Stimulated activated CD4-positive, alpha-beta T cell treated with anti-CD3 and anti-CD28 coated beads, Interleukin-4, amount 100 ng/mL, for 24 hours (primary cell): ENCODE measurements at regions not wholly inside any gene's neighbourhood (a gene's known extent, or its start where the extent isn't known, plus 50 kb on each side); places are given as distances from the start of the nearest gene placed in this dataset.
"Not testable (repeated sequence)": the region's sequence is repeated elsewhere in the genome, so short reads cannot be mapped to it uniquely, and the experiment has no call there.

Experiments
- DNase-seq: peaks from one replicate; pipeline ENCODE4 v3.0.0-alpha.2; 2020

GRCh38 chr6:40881501-40881900 is 157.5 kb downstream of the UNC5CL start:
- no peak for DNase-seq

GRCh38 chr6:40880906-40881305 is 158.1 kb downstream of the UNC5CL start:
- no peak for DNase-seq

GRCh38 chr6:40879169-40879568 is 159.9 kb downstream of the UNC5CL start:
- DNase-seq: no peak

GRCh38 chr6:40877362-40877761 is 161.7 kb downstream of the UNC5CL start:
- DNase-seq: peak; percentile 8

- DNase-seq: no peak
Measured at GRCh38 chr6:40876336-40876735, 162.7 kb downstream of the UNC5CL start.

GRCh38 chr6:40874495-40874894 is 164.5 kb downstream of the UNC5CL start:
- DNase-seq: no peak

- DNase-seq: no peak
Measured at GRCh38 chr6:40871424-40871823, 167.6 kb downstream of the UNC5CL start.

GRCh38 chr6:40868089-40868865 is 170.7 kb downstream of the UNC5CL start:
- not testable (repeated sequence) for DNase-seq

- not testable (repeated sequence) for DNase-seq
Measured at GRCh38 chr6:40867527-40867926, 171.5 kb downstream of the UNC5CL start.

- DNase-seq: not testable (repeated sequence)
Measured at GRCh38 chr6:40865259-40865658, 173.8 kb downstream of the UNC5CL start.

- DNase-seq: no peak
Measured at GRCh38 chr6:40860443-40860842, 178.6 kb downstream of the UNC5CL start.

- DNase-seq: no peak
Measured at GRCh38 chr6:40856271-40856670, 182.8 kb downstream of the UNC5CL start.

GRCh38 chr6:40855168-40855880 is 183.7 kb downstream of the UNC5CL start:
- no peak for DNase-seq

- DNase-seq: no peak
Measured at GRCh38 chr6:40854592-40854991, 184.4 kb downstream of the UNC5CL start.

GRCh38 chr6:40852779-40853373 is 186.1 kb downstream of the UNC5CL start:
- DNase-seq: no peak

- no peak for DNase-seq
Measured at GRCh38 chr6:40849546-40849945, 189.5 kb downstream of the UNC5CL start.

GRCh38 chr6:40848868-40849514 is 190.0 kb downstream of the UNC5CL start:
- DNase-seq: no peak

- no peak for DNase-seq
Measured at GRCh38 chr6:40848038-40848437, 191.0 kb downstream of the UNC5CL start.

- peak; percentile 13 for DNase-seq
Measured at GRCh38 chr6:40845553-40845952, 193.5 kb downstream of the UNC5CL start.

GRCh38 chr6:40844246-40844645 is 194.8 kb downstream of the UNC5CL start:
- DNase-seq: no peak

GRCh38 chr6:40841721-40842120 is 197.3 kb downstream of the UNC5CL start:
- no peak for DNase-seq

- DNase-seq: no peak
Measured at GRCh38 chr6:40832691-40833090, 206.3 kb downstream of the UNC5CL start.

- DNase-seq: no peak
Measured at GRCh38 chr6:40831381-40831780, 207.6 kb downstream of the UNC5CL start.
